HL-60 (cell line): ENCODE measurements at regions not wholly inside any gene's neighbourhood (a gene's known extent, or its start where the extent isn't known, plus 50 kb on each side); places are given as distances from the start of the nearest gene placed in this dataset.

Experiments used
- DNase-seq, 2 experiments: peaks; one replicate each; pipeline ENCODE4 v3.0.0-alpha.2; 2010 to 2020; ENCODE audit warnings: low read depth in 1 of 2, low spot score in 1 of 2
- H3K27ac ChIP-seq: fragments of 250-450 bp; sonication (Bioruptor Pico); replicated peaks from 2 replicates; pipeline ENCODE4 v1.5.1; 2020; ENCODE audit warnings: mild to moderate bottlenecking, moderate library complexity
- H3K27me3 ChIP-seq: fragments of 250-450 bp; sonication (Bioruptor Pico); 2 replicates; pipeline ENCODE4 v1.5.1; 2021; ENCODE audit warnings: mild to moderate bottlenecking, moderate library complexity; ENCODE audit not compliant: insufficient read depth, poor library complexity, severe bottlenecking
- H3K4me3 ChIP-seq: replicated peaks from 2 replicates; pipeline ENCODE4 v1.5.1; 2011; ENCODE audit warnings: mild to moderate bottlenecking, control low read depth, low read length; ENCODE audit not compliant: insufficient read depth
- GABPA ChIP-seq: IDR thresholded peaks from 2 replicates; pipeline ENCODE4 v1.6.1; 2012; ENCODE audit warnings: low read depth
- POLR2AphosphoS5 ChIP-seq: IDR thresholded peaks from 2 replicates; pipeline ENCODE4 v1.6.1; 2012; ENCODE audit warnings: low read depth
- SPI1 ChIP-seq: IDR thresholded peaks from 2 replicates; pipeline ENCODE4 v1.6.1; 2012; ENCODE audit warnings: low read depth, mild to moderate bottlenecking, borderline replicate concordance
- TF ChIP-seq, protein P1 (sequence below): IDR thresholded peaks from 2 replicates; pipeline ENCODE4 v1.6.1; 2012; ENCODE audit warnings: low read depth; ENCODE audit not compliant: insufficient replicate concordance
- TF ChIP-seq, protein P2 (sequence below): IDR thresholded peaks from one replicate; pipeline ENCODE4 v1.5.1; 2011; ENCODE audit warnings: low read length, control low read depth, inconsistent platforms; ENCODE audit not compliant: insufficient read depth

DNA sequence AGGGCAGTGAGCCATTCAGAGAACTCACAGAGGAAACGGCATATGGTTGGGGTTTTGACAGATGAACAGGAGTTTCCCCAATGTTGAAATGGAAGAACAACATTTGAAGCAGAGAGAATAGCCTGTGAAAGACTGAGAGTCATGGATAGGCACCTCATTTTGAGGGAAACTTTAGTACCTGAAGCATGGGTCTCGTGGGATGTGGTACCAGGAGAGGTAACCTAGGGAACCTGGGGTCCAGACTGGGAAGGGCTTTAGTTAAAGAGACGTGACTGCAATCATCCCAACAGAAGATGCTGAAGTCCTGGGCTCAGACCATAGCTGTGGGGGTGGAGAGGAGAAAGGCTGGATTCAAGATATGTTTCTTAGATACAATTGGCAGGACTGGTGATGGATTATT, 137.8 kb upstream of the CCL2 start:
- no peak for DNase-seq
- peaks cover 4% of the 10 kb centered on the region for H3K27me3 ChIP-seq
- TF ChIP-seq, protein P1, sequence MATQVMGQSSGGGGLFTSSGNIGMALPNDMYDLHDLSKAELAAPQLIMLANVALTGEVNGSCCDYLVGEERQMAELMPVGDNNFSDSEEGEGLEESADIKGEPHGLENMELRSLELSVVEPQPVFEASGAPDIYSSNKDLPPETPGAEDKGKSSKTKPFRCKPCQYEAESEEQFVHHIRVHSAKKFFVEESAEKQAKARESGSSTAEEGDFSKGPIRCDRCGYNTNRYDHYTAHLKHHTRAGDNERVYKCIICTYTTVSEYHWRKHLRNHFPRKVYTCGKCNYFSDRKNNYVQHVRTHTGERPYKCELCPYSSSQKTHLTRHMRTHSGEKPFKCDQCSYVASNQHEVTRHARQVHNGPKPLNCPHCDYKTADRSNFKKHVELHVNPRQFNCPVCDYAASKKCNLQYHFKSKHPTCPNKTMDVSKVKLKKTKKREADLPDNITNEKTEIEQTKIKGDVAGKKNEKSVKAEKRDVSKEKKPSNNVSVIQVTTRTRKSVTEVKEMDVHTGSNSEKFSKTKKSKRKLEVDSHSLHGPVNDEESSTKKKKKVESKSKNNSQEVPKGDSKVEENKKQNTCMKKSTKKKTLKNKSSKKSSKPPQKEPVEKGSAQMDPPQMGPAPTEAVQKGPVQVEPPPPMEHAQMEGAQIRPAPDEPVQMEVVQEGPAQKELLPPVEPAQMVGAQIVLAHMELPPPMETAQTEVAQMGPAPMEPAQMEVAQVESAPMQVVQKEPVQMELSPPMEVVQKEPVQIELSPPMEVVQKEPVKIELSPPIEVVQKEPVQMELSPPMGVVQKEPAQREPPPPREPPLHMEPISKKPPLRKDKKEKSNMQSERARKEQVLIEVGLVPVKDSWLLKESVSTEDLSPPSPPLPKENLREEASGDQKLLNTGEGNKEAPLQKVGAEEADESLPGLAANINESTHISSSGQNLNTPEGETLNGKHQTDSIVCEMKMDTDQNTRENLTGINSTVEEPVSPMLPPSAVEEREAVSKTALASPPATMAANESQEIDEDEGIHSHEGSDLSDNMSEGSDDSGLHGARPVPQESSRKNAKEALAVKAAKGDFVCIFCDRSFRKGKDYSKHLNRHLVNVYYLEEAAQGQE: no peak
- TF ChIP-seq, protein P2, sequence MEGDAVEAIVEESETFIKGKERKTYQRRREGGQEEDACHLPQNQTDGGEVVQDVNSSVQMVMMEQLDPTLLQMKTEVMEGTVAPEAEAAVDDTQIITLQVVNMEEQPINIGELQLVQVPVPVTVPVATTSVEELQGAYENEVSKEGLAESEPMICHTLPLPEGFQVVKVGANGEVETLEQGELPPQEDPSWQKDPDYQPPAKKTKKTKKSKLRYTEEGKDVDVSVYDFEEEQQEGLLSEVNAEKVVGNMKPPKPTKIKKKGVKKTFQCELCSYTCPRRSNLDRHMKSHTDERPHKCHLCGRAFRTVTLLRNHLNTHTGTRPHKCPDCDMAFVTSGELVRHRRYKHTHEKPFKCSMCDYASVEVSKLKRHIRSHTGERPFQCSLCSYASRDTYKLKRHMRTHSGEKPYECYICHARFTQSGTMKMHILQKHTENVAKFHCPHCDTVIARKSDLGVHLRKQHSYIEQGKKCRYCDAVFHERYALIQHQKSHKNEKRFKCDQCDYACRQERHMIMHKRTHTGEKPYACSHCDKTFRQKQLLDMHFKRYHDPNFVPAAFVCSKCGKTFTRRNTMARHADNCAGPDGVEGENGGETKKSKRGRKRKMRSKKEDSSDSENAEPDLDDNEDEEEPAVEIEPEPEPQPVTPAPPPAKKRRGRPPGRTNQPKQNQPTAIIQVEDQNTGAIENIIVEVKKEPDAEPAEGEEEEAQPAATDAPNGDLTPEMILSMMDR: no peak
- TF ChIP-seq GABPA: no peak

DNA sequence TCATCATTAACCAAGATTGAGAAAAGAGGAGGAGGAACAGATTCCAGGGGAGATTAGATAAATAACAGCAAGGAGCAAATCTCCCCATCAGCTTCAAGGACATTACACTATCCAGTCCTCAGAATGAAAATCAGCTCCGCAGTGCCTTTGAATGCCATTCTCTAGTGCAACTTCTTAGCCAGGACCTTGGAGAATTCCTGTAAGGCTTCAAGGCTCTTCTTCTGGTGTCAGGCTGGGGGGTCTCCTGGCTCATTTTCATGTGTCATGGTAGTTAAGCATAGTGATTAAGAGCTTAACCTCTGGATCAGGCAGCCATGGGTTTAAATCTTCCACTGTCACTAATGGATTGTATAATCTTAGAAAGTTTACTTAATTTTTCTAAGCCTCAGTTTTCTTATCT, 137.3 kb upstream of the CCL2 start:
- H3K27ac ChIP-seq: no peak overlapping the region
- TF ChIP-seq, protein P1: no peak
- TF ChIP-seq POLR2AphosphoS5: no peak
- TF ChIP-seq, protein P2: no peak

More for the DNA sequence above, 137.8 kb upstream of the CCL2 start:
- H3K4me3 ChIP-seq: no peak overlapping the region
- no peak overlapping the region for H3K27ac ChIP-seq

DNA sequence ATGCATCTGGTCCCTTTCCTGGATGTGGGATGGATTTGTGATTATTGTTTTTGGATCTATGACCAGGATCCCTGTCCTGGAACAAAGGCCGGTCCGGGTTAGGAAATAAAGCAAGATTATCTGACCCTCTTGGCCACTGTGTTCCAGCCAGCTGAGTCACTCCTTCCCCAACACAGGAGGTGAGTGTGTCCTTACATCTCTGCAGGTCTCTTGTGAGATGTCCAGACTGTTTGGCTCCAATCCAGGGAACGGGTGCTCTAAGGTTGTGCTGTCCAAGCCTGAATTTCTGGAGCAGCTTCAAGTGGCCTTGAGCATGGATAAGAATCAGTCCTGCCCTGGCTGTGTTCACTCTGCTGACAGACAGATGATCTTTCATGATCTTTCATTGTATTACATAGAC, 136.5 kb upstream of the CCL2 start:
- DNase-seq: no peak
- Histone ChIP-seq H3K27ac (no peak overlapping the region), H3K4me3 (no peak overlapping the region), H3K27me3 (peaks cover 4% of the 10 kb centered on the region)
- TF ChIP-seq POLR2AphosphoS5 (no peak), SPI1 (no peak), GABPA (no peak)
- TF ChIP-seq, protein P1: no peak
- TF ChIP-seq, protein P2: no peak

More for the DNA sequence above, 137.3 kb upstream of the CCL2 start:
- no peak for DNase-seq
- Histone ChIP-seq H3K4me3 (no peak overlapping the region), H3K27me3 (peaks cover 4% of the 10 kb centered on the region)
